ENCODE measurements at regions not wholly inside any gene's neighbourhood (a gene's known extent, or its start where the extent isn't known, plus 50 kb on each side); places are given as distances from the start of the nearest gene placed in this dataset.

- TF ChIP-seq CTCF (conservative IDR thresholded peaks at IDR 0.05; ENCODE audit: low read length) (0 out of 2 replicates have a peak, but pooled peaks have one; percentile 13), EZH2phosphoT487 (IDR thresholded peaks at IDR 0.05; ENCODE audit: borderline replicate concordance) (no peak)
Observed at GRCh38 chr4:151866592-151866918, 105.7 kb upstream of the GATB start.

Measured in Loucy (cell line).